Stomach (tissue), 8 donors: ENCODE measurements at regions not wholly inside any gene's neighbourhood (a gene's known extent, or its start where the extent isn't known, plus 50 kb on each side); places are given as distances from the start of the nearest gene placed in this dataset.

ENCODE experiments used
- DNase-seq, 2 donors: peaks; one replicate each; pipeline versions ENCODE4 v3.0.0 to v3.0.0-alpha.2; 2013 to 2019
- H3K27ac ChIP-seq, 5 donors: fragments of 200-600 bp in 4 of 5; sonication (generic) in 4 of 5; one replicate each; pipeline ENCODE4 v1.5.1; 2013 to 2019; ENCODE audit warnings: mild to moderate bottlenecking in 1 of 5, moderate library complexity in 1 of 5
- H3K27me3 ChIP-seq, 3 donors: fragments of 200-600 bp; sonication (generic); one replicate each; pipeline ENCODE4 v1.5.1; 2017 to 2019; ENCODE audit warnings: mixed run types in 1 of 3
- H3K36me3 ChIP-seq, 4 donors: fragments of 200-600 bp; sonication (generic); 1 replicate in 3 of 4; 2 replicates in 1 of 4; pipeline ENCODE4 v1.5.1; 2016 to 2019
- H3K4me1 ChIP-seq, 4 donors: fragments of 200-600 bp; sonication (generic); one replicate each; pipeline ENCODE4 v1.5.1; 2016 to 2019
- H3K4me3 ChIP-seq, 4 donors: fragments of 200-600 bp; sonication (generic) in 3 of 4; one replicate each; pipeline ENCODE4 v1.5.1; 2016 to 2019; ENCODE audit warnings: mild to moderate bottlenecking in 1 of 4
- H3K9me3 ChIP-seq, 4 donors: fragments of 200-600 bp; sonication (generic); one replicate each; pipeline ENCODE4 v1.5.1; 2016 to 2019
- EP300 ChIP-seq: sonication (generic); formaldehyde crosslinking; IDR thresholded peaks from one replicate; pipeline ENCODE4 v1.6.1; 2017; ENCODE audit warnings: antibody characterized with exemption
- POLR2A ChIP-seq, 4 donors: fragments of 450-650 bp; IDR thresholded peaks; one replicate each; pipeline ENCODE4 v1.6.1; 2016; ENCODE audit warnings: antibody characterized with exemption in 4 of 4, control low read depth in 2 of 4, mild to moderate bottlenecking in 1 of 4, moderate library complexity in 1 of 4
- POLR2AphosphoS5 ChIP-seq, 3 donors: sonication (generic); formaldehyde crosslinking; IDR thresholded peaks; one replicate each; pipeline ENCODE4 v1.6.1; 2016; ENCODE audit warnings: antibody characterized with exemption in 3 of 3
- WGBS, 5 donors: extraction: QIAGEN DNeasy Blood & Tissue Kit in 3 of 5; methylation state at CpG; one replicate each; pipeline versions ENCODE4 v1.1.5 to v1.1.7; 2013 to 2018; 5-methylcytosine and 5-hydroxymethylcytosine counted together
- intact Hi-C: fragments of 100-400 bp; cut with DNase I; formaldehyde crosslinking; loops from one replicate; pipeline ENCODE4 v1.15.1; 2023; ENCODE audit warnings: low total_unique reads
- TF ChIP-seq, protein P1 (sequence below), 7 experiments: fragments of 450-650 bp in 4 of 7; fragments of 200-600 bp in 3 of 7; sonication (generic) in 3 of 7; IDR thresholded peaks; one replicate each; pipeline ENCODE4 v1.5.1; 2016 to 2019; ENCODE audit warnings: antibody characterized with exemption in 7 of 7, control low read depth in 2 of 7, mild to moderate bottlenecking in 1 of 7
- donor health status: healthy with polysubstance abuse.
- donor health status: Bipolar disorder and iron deficiency.
- donor health status: healthy.

- H3K9me3 ChIP-seq, result no peaks in the 10 kb centered on the region
- H3K27ac ChIP-seq, result no peak overlapping the region
These were observed 341.1 kb upstream of the SEMA3A start for GRCh38 chr7:84535580-84536270.

GRCh38 chr7:84533182-84533581 is 338.6 kb upstream of the SEMA3A start:
- no peaks in the 10 kb centered on the region for H3K9me3 ChIP-seq
- intact Hi-C loops, result no loop called here
- DNase-seq, result no peak

More at GRCh38 chr7:84535580-84536270, 341.1 kb upstream of the SEMA3A start:
- Histone ChIP-seq H3K27me3 (no peaks in the 10 kb centered on the region), H3K4me1 (no peaks in the 10 kb centered on the region), H3K4me3 (no peak overlapping the region), H3K36me3 (no peaks in the 10 kb centered on the region)
- TF ChIP-seq POLR2AphosphoS5 (IDR thresholded peaks at IDR 0.05) (no peak), POLR2A (IDR thresholded peaks at IDR 0.05) (no peak), EP300 (no peak)
- TF ChIP-seq, protein P1, sequence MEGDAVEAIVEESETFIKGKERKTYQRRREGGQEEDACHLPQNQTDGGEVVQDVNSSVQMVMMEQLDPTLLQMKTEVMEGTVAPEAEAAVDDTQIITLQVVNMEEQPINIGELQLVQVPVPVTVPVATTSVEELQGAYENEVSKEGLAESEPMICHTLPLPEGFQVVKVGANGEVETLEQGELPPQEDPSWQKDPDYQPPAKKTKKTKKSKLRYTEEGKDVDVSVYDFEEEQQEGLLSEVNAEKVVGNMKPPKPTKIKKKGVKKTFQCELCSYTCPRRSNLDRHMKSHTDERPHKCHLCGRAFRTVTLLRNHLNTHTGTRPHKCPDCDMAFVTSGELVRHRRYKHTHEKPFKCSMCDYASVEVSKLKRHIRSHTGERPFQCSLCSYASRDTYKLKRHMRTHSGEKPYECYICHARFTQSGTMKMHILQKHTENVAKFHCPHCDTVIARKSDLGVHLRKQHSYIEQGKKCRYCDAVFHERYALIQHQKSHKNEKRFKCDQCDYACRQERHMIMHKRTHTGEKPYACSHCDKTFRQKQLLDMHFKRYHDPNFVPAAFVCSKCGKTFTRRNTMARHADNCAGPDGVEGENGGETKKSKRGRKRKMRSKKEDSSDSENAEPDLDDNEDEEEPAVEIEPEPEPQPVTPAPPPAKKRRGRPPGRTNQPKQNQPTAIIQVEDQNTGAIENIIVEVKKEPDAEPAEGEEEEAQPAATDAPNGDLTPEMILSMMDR (IDR thresholded peaks at IDR 0.05), result no peak
- 36 to 72% (median 41%) methylated on average over 3 of the region's 3 CpGs for WGBS, 5 donors
- intact Hi-C loops, result no loop called here
- no peak for DNase-seq

DNA sequence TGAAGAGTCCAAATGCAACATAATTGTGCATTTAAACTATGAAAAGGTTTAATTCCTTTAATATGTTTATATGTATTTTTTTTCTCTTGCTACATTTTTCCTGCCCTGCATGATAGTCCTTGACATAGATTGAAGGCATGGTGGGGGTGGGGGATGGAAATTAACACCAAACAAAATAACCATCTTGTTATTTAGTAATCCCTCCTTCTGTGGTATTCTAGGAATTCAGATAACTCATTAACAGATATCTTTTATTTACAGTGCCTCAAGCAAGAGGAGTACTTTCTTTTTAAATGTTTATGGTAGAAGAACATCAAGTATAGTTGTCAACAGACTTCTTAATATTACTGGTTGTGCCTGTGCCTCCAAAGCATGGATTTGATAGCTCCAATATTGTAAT is 337.6 kb upstream of the SEMA3A start:
- no peak overlapping the region for H3K27ac ChIP-seq
- TF ChIP-seq, protein P1 (IDR thresholded peaks at IDR 0.05), result no peak
- TF ChIP-seq POLR2A (IDR thresholded peaks at IDR 0.05) (no peak), POLR2AphosphoS5 (IDR thresholded peaks at IDR 0.05) (no peak), EP300 (no peak)
- no peak for DNase-seq
- H3K4me1 ChIP-seq, result peaks cover 0 to 19% (median 10%) of the 10 kb centered on the region in 4 donors
- no peaks in the 10 kb centered on the region for H3K27me3 ChIP-seq
- no peaks in the 10 kb centered on the region for H3K9me3 ChIP-seq
- no peaks in the 10 kb centered on the region for H3K36me3 ChIP-seq
- intact Hi-C loops, result no loop called here
- no peak overlapping the region for H3K4me3 ChIP-seq

More at GRCh38 chr7:84533182-84533581, 338.6 kb upstream of the SEMA3A start:
- Histone ChIP-seq H3K4me3 (no peak overlapping the region), H3K4me1 (peaks cover 0 to 17% (median 10%) of the 10 kb centered on the region in 4 donors), H3K27me3 (no peaks in the 10 kb centered on the region), H3K36me3 (no peaks in the 10 kb centered on the region), H3K27ac (no peak overlapping the region)
- TF ChIP-seq POLR2AphosphoS5 (IDR thresholded peaks at IDR 0.05) (no peak), POLR2A (IDR thresholded peaks at IDR 0.05) (no peak), EP300 (no peak)
- TF ChIP-seq, protein P1 (IDR thresholded peaks at IDR 0.05), result no peak

- 46 to 63% (median 49%) methylated on average over 3 of the region's 3 CpGs for WGBS, 5 donors
- peaks cover 0 to 23% (median 10%) of the 10 kb centered on the region in 4 donors for H3K4me1 ChIP-seq
- DNase-seq, result peak in 1 of 2 donors; percentile 81
- TF ChIP-seq EP300 (no peak), POLR2AphosphoS5 (IDR thresholded peaks at IDR 0.05) (peak in 2 of 3 donors; percentile 57 to 60)
- H3K9me3 ChIP-seq, result no peaks in the 10 kb centered on the region
- intact Hi-C loops, result no loop called here
- no peaks in the 10 kb centered on the region for H3K36me3 ChIP-seq
- H3K4me3 ChIP-seq, result no peak overlapping the region
- H3K27ac ChIP-seq, result peak overlapping the region in 3 of 5 donors; percentile 10 to 48 (median 39)
- no peaks in the 10 kb centered on the region for H3K27me3 ChIP-seq
These were observed 335.1 kb upstream of the SEMA3A start for GRCh38 chr7:84529480-84530205.
